ENCODE measurements at regions not wholly inside any gene's neighbourhood (a gene's known extent, or its start where the extent isn't known, plus 50 kb on each side); places are given as distances from the start of the nearest gene placed in this dataset.

- no peak for TF ChIP-seq OSR1 (CRISPR knock-in tag; IDR thresholded peaks at IDR 0.05)
- no peak for TF ChIP-seq ZFP3 (CRISPR knock-in tag; IDR thresholded peaks at IDR 0.05)
- TF ChIP-seq RARB (CRISPR knock-in tag; IDR thresholded peaks at IDR 0.05) = no peak
- no peak for TF ChIP-seq ZFP30 (CRISPR knock-in tag; IDR thresholded peaks at IDR 0.05)
- TF ChIP-seq CREB5 (CRISPR knock-in tag; IDR thresholded peaks at IDR 0.05; ENCODE audit: low read depth) = no peak
- no peak for TF ChIP-seq ARNTL (CRISPR knock-in tag; IDR thresholded peaks at IDR 0.05; ENCODE audit: borderline replicate concordance, low read depth)
- no peak for TF ChIP-seq ISL1 (CRISPR knock-in tag; IDR thresholded peaks at IDR 0.05)
- TF ChIP-seq TCF4 (CRISPR knock-in tag; IDR thresholded peaks at IDR 0.05; ENCODE audit: borderline replicate concordance) = no peak
- no peak for TF ChIP-seq SNAI2 (CRISPR knock-in tag; IDR thresholded peaks at IDR 0.05)
- TF ChIP-seq BACH2 (CRISPR knock-in tag; IDR thresholded peaks at IDR 0.05; ENCODE audit: borderline replicate concordance) = no peak
- TF ChIP-seq ZC3H10 (CRISPR knock-in tag; IDR thresholded peaks at IDR 0.05) = no peak
- no peak for ATAC-seq
These were observed 1349.5 kb downstream of the BRD1 start for GRCh38 chr22:48478124-48478523.

DNA sequence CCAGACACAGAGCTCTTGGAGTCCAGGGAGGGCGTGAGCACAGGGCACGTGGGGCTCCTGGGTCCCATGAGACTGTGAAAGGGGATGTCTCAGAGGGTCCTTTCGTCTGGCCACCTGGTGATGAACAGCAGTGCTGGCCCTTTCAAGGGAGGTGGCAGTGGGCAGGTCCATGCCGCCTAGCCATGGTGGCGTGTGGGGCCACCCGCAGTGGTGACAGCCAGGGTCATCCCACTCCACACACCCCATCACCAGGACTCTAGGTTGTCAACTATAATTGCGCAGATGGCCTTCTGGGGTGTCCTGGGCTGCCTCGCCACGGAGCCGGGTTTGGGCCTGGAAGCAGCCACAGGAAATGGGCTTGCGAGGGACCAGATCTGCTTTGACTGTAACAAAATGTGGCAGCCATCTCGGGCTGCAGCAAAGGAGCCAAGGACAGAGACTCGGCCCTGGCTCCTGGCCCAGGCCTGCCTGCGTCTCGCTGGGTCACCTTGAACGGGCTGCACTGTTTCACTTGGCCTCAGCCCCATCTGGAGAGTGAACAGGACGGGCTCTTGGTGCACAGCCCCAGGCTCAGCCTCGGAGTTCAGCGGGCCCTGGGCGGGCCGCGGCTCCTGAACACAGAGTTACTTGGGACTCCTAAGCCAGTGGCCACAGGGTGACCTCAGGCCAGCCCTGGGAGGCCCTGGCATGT lies 1350.5 kb downstream of the BRD1 start:
- no peak for ATAC-seq
- no peak for TF ChIP-seq CREB5 (CRISPR knock-in tag; IDR thresholded peaks at IDR 0.05; ENCODE audit: low read depth)
- TF ChIP-seq BACH2 (CRISPR knock-in tag; IDR thresholded peaks at IDR 0.05; ENCODE audit: borderline replicate concordance) = no peak

- no peak for ATAC-seq
- no peak for TF ChIP-seq ESRRG (CRISPR knock-in tag; IDR thresholded peaks at IDR 0.05)
- TF ChIP-seq POU6F1 (CRISPR knock-in tag; IDR thresholded peaks at IDR 0.05; ENCODE audit: borderline replicate concordance, low read depth) = no peak
- TF ChIP-seq TSHZ2 (CRISPR knock-in tag; IDR thresholded peaks at IDR 0.05) = no peak
- TF ChIP-seq CSDC2 (CRISPR knock-in tag; IDR thresholded peaks at IDR 0.05) = no peak
- TF ChIP-seq PATZ1 (CRISPR knock-in tag; IDR thresholded peaks at IDR 0.05; ENCODE audit: borderline replicate concordance) = no peak
- no peak for TF ChIP-seq BACH2 (CRISPR knock-in tag; IDR thresholded peaks at IDR 0.05; ENCODE audit: borderline replicate concordance)
- TF ChIP-seq ZNF565 (CRISPR knock-in tag; conservative IDR thresholded peaks at IDR 0.05; ENCODE audit: low read depth) = no peak
These were observed 1351.1 kb downstream of the BRD1 start for GRCh38 chr22:48476577-48476976.

DNA sequence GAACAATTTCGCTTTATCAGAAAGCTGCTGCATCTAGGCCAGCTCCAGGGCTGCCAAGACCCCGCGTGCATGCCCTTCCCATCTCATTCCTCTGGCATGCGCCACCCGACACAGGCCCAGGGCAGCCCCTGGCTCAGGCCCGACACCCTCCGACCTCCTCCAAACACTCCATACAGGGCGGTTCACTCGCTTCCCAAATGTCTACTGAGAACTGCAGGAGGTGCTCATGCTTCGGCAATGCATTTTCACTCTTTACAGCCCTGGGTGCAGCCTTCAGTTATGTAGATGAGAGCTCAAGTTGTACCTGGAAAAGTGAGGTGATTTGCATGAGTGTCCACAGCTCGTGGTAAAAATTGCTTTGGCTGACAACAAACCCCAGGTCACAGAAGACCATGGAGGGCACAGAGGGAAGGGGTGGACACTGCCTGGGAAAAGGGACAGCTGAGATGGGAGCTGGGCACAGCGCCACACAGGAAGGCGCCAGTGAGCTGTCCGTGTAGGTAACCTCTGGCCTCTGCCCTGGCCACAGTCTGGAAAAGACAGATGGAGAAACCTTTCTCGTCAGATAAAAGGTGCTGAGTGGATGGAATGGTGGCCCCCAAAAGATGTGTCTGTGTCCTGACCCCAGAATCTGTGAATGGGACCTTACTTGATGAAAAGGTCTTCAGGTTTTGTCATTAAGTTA lies 1351.9 kb downstream of the BRD1 start:
- ATAC-seq = no peak
- TF ChIP-seq PATZ1 (CRISPR knock-in tag; IDR thresholded peaks at IDR 0.05; ENCODE audit: borderline replicate concordance) = no peak
- TF ChIP-seq TSHZ2 (CRISPR knock-in tag; IDR thresholded peaks at IDR 0.05) = no peak
- no peak for TF ChIP-seq ZNF565 (CRISPR knock-in tag; conservative IDR thresholded peaks at IDR 0.05; ENCODE audit: low read depth)
- no peak for TF ChIP-seq ZFP30 (CRISPR knock-in tag; IDR thresholded peaks at IDR 0.05)
- no peak for TF ChIP-seq ZNF8 (CRISPR knock-in tag; IDR thresholded peaks at IDR 0.05)
- no peak for TF ChIP-seq ISL1 (CRISPR knock-in tag; IDR thresholded peaks at IDR 0.05)
- TF ChIP-seq CSDC2 (CRISPR knock-in tag; IDR thresholded peaks at IDR 0.05) = no peak
- TF ChIP-seq ZFP3 (CRISPR knock-in tag; IDR thresholded peaks at IDR 0.05) = no peak
- TF ChIP-seq SNAI2 (CRISPR knock-in tag; IDR thresholded peaks at IDR 0.05) = no peak
- TF ChIP-seq RARB (CRISPR knock-in tag; IDR thresholded peaks at IDR 0.05) = no peak
- TF ChIP-seq ZC3H10 (CRISPR knock-in tag; IDR thresholded peaks at IDR 0.05) = no peak
- TF ChIP-seq ARNTL (CRISPR knock-in tag; IDR thresholded peaks at IDR 0.05; ENCODE audit: borderline replicate concordance, low read depth) = no peak
- no peak for TF ChIP-seq GLIS3 (CRISPR knock-in tag; IDR thresholded peaks at IDR 0.05)

Data from SK-N-SH treated with all-trans-retinoic acid at 6 μM for 48 hours (cell line).